GM12891 (cell line): ENCODE measurements at regions not wholly inside any gene's neighbourhood (a gene's known extent, or its start where the extent isn't known, plus 50 kb on each side); places are given as distances from the start of the nearest gene placed in this dataset.

Experiments
- POLR2A ChIP-seq: IDR thresholded peaks from 2 replicates; pipeline ENCODE4 v1.6.1; 2011; ENCODE audit warnings: low read depth, low read length, control low read depth
- TAF1 ChIP-seq: IDR thresholded peaks from 2 replicates; pipeline ENCODE4 v1.6.1; 2011; ENCODE audit warnings: low read depth, low read length, control low read depth

DNA sequence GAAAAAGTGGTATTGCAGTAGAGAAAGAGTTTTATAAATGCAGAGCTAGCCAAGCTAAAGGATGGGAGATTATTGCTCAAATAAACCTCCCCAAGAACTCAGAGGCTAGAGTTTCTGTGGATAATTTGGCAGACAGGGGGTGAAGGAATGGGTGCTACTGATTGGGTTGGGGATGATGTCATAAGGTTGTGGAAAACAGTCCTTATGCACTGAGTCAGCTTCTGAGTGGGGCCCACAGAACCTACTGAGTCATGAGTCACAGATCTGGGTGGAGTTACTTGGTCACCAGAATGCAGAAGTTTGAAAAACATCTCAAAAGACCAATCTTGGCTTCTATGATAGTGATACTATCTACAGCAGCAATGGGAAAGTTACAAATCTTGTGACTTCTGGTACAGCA, 1146.7 kb downstream of the TYW1 start:
- TF ChIP-seq POLR2A (no peak), TAF1 (no peak)
